ENCODE measurements at regions not wholly inside any gene's neighbourhood (a gene's known extent, or its start where the extent isn't known, plus 50 kb on each side); places are given as distances from the start of the nearest gene placed in this dataset.

DNA sequence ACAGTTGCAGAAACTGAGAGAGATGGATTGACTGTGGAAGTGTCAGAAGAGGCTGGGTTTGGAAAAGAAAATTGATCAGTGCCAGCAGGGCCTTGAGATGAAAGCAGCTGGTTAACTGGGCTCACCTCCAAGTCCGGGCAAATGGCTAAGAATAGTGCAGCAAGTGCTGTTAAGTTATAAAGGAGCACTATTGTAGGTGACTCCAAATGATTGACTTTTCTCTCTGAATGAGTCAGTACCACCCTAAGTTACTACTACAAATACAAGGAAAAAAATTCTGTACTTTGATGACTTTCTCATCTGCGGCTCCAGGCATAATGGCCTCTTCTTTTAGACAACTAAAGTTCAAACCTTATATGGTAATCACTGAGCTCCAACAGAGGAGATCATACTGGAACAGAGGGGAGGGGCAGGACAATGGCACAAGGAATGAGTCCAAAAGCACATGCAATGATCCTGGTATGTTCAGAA lies 733.4 kb upstream of the INTU start:
- TF ChIP-seq ZNF565 (CRISPR knock-in tag; conservative IDR thresholded peaks at IDR 0.05; ENCODE audit: low read depth) (no peak), ZFP30 (CRISPR knock-in tag; IDR thresholded peaks at IDR 0.05) (no peak), SNAI2 (CRISPR knock-in tag; IDR thresholded peaks at IDR 0.05) (no peak), ISL1 (CRISPR knock-in tag; IDR thresholded peaks at IDR 0.05) (no peak), RARB (CRISPR knock-in tag; IDR thresholded peaks at IDR 0.05) (no peak)
- TF ChIP-seq, protein P1, sequence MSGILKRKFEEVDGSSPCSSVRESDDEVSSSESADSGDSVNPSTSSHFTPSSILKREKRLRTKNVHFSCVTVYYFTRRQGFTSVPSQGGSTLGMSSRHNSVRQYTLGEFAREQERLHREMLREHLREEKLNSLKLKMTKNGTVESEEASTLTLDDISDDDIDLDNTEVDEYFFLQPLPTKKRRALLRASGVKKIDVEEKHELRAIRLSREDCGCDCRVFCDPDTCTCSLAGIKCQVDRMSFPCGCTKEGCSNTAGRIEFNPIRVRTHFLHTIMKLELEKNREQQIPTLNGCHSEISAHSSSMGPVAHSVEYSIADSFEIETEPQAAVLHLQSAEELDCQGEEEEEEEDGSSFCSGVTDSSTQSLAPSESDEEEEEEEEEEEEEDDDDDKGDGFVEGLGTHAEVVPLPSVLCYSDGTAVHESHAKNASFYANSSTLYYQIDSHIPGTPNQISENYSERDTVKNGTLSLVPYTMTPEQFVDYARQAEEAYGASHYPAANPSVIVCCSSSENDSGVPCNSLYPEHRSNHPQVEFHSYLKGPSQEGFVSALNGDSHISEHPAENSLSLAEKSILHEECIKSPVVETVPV (CRISPR knock-in tag; IDR thresholded peaks at IDR 0.05), result no peak
